Neuron (in vitro differentiated cells): ENCODE measurements at regions not wholly inside any gene's neighbourhood (a gene's known extent, or its start where the extent isn't known, plus 50 kb on each side); places are given as distances from the start of the nearest gene placed in this dataset.

Experiments
- H2AFZ ChIP-seq: one replicate; pipeline ENCODE4 v1.6.1; 2013; ENCODE audit warnings: low read depth, mild to moderate bottlenecking, inconsistent platforms, low read length, moderate library complexity
- H3K27me3 ChIP-seq: one replicate; pipeline ENCODE4 v1.6.1; 2013; ENCODE audit warnings: low read length; ENCODE audit not compliant: insufficient read depth
- H3K36me3 ChIP-seq: one replicate; pipeline ENCODE4 v1.6.1; 2013; ENCODE audit warnings: low read length; ENCODE audit not compliant: insufficient read depth
- H3K4me1 ChIP-seq: one replicate; pipeline ENCODE4 v1.6.1; 2013; ENCODE audit warnings: low read length; ENCODE audit not compliant: insufficient read depth
- H3K4me3 ChIP-seq: 2 replicates; pipeline ENCODE4 v1.5.1; 2013; ENCODE audit warnings: mild to moderate bottlenecking, low read length, moderate library complexity
- H3K9me3 ChIP-seq: one replicate; pipeline ENCODE4 v1.6.1; 2013; ENCODE audit warnings: low read length

- Histone ChIP-seq H3K4me3 (no peak overlapping the region), H3K9me3 (no peaks in the 10 kb centered on the region), H3K36me3 (no peaks in the 10 kb centered on the region), H2AFZ (no peak overlapping the region), H3K27me3 (no peaks in the 10 kb centered on the region), H3K4me1 (peaks cover 7% of the 10 kb centered on the region)
These were observed 113.9 kb downstream of the TSN start for GRCh38 chr2:121869363-121869762.

GRCh38 chr2:121869873-121870272, 114.4 kb downstream of the TSN start:
- Histone ChIP-seq H3K4me3 (no peak overlapping the region), H3K27me3 (no peaks in the 10 kb centered on the region), H3K9me3 (no peaks in the 10 kb centered on the region), H3K36me3 (no peaks in the 10 kb centered on the region), H2AFZ (no peak overlapping the region), H3K4me1 (peaks cover 7% of the 10 kb centered on the region)

- H3K36me3 ChIP-seq: no peaks in the 10 kb centered on the region
- no peaks in the 10 kb centered on the region for H3K27me3 ChIP-seq
- H3K4me3 ChIP-seq: no peak overlapping the region
- H3K9me3 ChIP-seq: no peaks in the 10 kb centered on the region
- no peak overlapping the region for H2AFZ ChIP-seq
- peaks cover 7% of the 10 kb centered on the region for H3K4me1 ChIP-seq
These were observed 117.2 kb downstream of the TSN start for GRCh38 chr2:121872651-121873050.

GRCh38 chr2:121873864-121874263, 118.4 kb downstream of the TSN start:
- H3K36me3 ChIP-seq: no peaks in the 10 kb centered on the region
- H3K4me1 ChIP-seq: peaks cover 7% of the 10 kb centered on the region
- H3K27me3 ChIP-seq: no peaks in the 10 kb centered on the region
- no peak overlapping the region for H3K4me3 ChIP-seq
- H2AFZ ChIP-seq: peak overlapping the region; percentile 17
- H3K9me3 ChIP-seq: no peaks in the 10 kb centered on the region

GRCh38 chr2:121875585-121876185, 120.2 kb downstream of the TSN start:
- Histone ChIP-seq H3K4me3 (no peak overlapping the region), H3K27me3 (no peaks in the 10 kb centered on the region), H3K36me3 (no peaks in the 10 kb centered on the region), H2AFZ (no peak overlapping the region), H3K9me3 (no peaks in the 10 kb centered on the region), H3K4me1 (peaks cover 7% of the 10 kb centered on the region)

GRCh38 chr2:121877366-121877765, 121.9 kb downstream of the TSN start:
- Histone ChIP-seq H3K27me3 (no peaks in the 10 kb centered on the region), H3K4me3 (no peak overlapping the region), H3K36me3 (no peaks in the 10 kb centered on the region), H3K4me1 (peaks cover 7% of the 10 kb centered on the region), H2AFZ (no peak overlapping the region), H3K9me3 (no peaks in the 10 kb centered on the region)

GRCh38 chr2:121880283-121880682, 124.8 kb downstream of the TSN start:
- Histone ChIP-seq H3K4me1 (peaks cover 11% of the 10 kb centered on the region), H3K27me3 (no peaks in the 10 kb centered on the region), H3K4me3 (no peak overlapping the region), H2AFZ (no peak overlapping the region), H3K9me3 (no peaks in the 10 kb centered on the region), H3K36me3 (no peaks in the 10 kb centered on the region)

GRCh38 chr2:121881038-121881437, 125.6 kb downstream of the TSN start:
- Histone ChIP-seq H3K4me3 (no peak overlapping the region), H3K4me1 (peaks cover 11% of the 10 kb centered on the region), H3K9me3 (no peaks in the 10 kb centered on the region), H2AFZ (no peak overlapping the region), H3K36me3 (no peaks in the 10 kb centered on the region), H3K27me3 (no peaks in the 10 kb centered on the region)

- H3K9me3 ChIP-seq: no peaks in the 10 kb centered on the region
These were observed 126.5 kb downstream of the TSN start for GRCh38 chr2:121881950-121882349.

GRCh38 chr2:121884078-121884477, 128.6 kb downstream of the TSN start:
- no peaks in the 10 kb centered on the region for H3K27me3 ChIP-seq
- peak overlapping the region; percentile 18 for H2AFZ ChIP-seq
- H3K4me3 ChIP-seq: no peak overlapping the region
- no peaks in the 10 kb centered on the region for H3K9me3 ChIP-seq
- peaks cover 11% of the 10 kb centered on the region for H3K4me1 ChIP-seq
- no peaks in the 10 kb centered on the region for H3K36me3 ChIP-seq

More at GRCh38 chr2:121881950-121882349, 126.5 kb downstream of the TSN start:
- Histone ChIP-seq H3K4me3 (no peak overlapping the region), H3K36me3 (no peaks in the 10 kb centered on the region), H3K27me3 (no peaks in the 10 kb centered on the region), H3K4me1 (peaks cover 11% of the 10 kb centered on the region), H2AFZ (no peak overlapping the region)

GRCh38 chr2:121884511-121884921, 129.1 kb downstream of the TSN start:
- H3K9me3 ChIP-seq: no peaks in the 10 kb centered on the region
- peaks cover 11% of the 10 kb centered on the region for H3K4me1 ChIP-seq
- H3K36me3 ChIP-seq: no peaks in the 10 kb centered on the region
- no peak overlapping the region for H3K4me3 ChIP-seq
- peak overlapping the region; percentile 18 for H2AFZ ChIP-seq
- H3K27me3 ChIP-seq: no peaks in the 10 kb centered on the region

- H3K4me1 ChIP-seq: peaks cover 11% of the 10 kb centered on the region
- no peak overlapping the region for H3K4me3 ChIP-seq
- H3K36me3 ChIP-seq: no peaks in the 10 kb centered on the region
- H3K9me3 ChIP-seq: no peaks in the 10 kb centered on the region
- no peaks in the 10 kb centered on the region for H3K27me3 ChIP-seq
- H2AFZ ChIP-seq: no peak overlapping the region
These were observed 130.6 kb downstream of the TSN start for GRCh38 chr2:121886059-121886458.

GRCh38 chr2:121887513-121888188, 132.2 kb downstream of the TSN start:
- H3K27me3 ChIP-seq: no peaks in the 10 kb centered on the region
- H3K9me3 ChIP-seq: no peaks in the 10 kb centered on the region
- no peak overlapping the region for H2AFZ ChIP-seq
- peaks cover 11% of the 10 kb centered on the region for H3K4me1 ChIP-seq
- no peaks in the 10 kb centered on the region for H3K36me3 ChIP-seq
- no peak overlapping the region for H3K4me3 ChIP-seq

GRCh38 chr2:121888189-121888557, 132.7 kb downstream of the TSN start:
- H2AFZ ChIP-seq: no peak overlapping the region
- H3K4me3 ChIP-seq: no peak overlapping the region
- H3K27me3 ChIP-seq: no peaks in the 10 kb centered on the region
- H3K36me3 ChIP-seq: no peaks in the 10 kb centered on the region
- H3K4me1 ChIP-seq: peaks cover 11% of the 10 kb centered on the region
- H3K9me3 ChIP-seq: no peaks in the 10 kb centered on the region
